Smooth muscle cell (in vitro differentiated cells): ENCODE measurements at regions not wholly inside any gene's neighbourhood (a gene's known extent, or its start where the extent isn't known, plus 50 kb on each side); places are given as distances from the start of the nearest gene placed in this dataset.
A peak's percentile ranks its signal among the peaks of the same experiment; 100 is the strongest.

Experiments
- DNase-seq: peaks from one replicate; lab custom pipeline; 2025; ENCODE audit not compliant: unreplicated experiment; lab: John Stamatoyannopoulos, UW
- H2AFZ ChIP-seq: fragments of 200-600 bp; sonication (generic); 2 replicates; pipeline ENCODE4 v1.6.0; 2016; ENCODE audit warnings: antibody characterized with exemption, low read depth, mild to moderate bottlenecking
- H3F3A ChIP-seq: fragments of 200-600 bp; sonication (generic); 2 replicates; pipeline ENCODE4 v1.6.0; 2017; ENCODE audit warnings: antibody characterized with exemption, low read depth
- H3K27ac ChIP-seq: fragments of 200-600 bp; sonication (generic); 2 replicates; pipeline ENCODE4 v1.5.1; 2016; ENCODE audit warnings: low read depth, mild to moderate bottlenecking
- H3K27me3 ChIP-seq: fragments of 200-600 bp; sonication (generic); 2 replicates; pipeline ENCODE4 v1.6.1; 2016; ENCODE audit warnings: low read depth, mild to moderate bottlenecking
- H3K36me3 ChIP-seq: fragments of 200-600 bp; sonication (generic); 2 replicates; pipeline ENCODE4 v1.5.1; 2016; ENCODE audit warnings: low read depth
- H3K4me1 ChIP-seq: fragments of 200-600 bp; sonication (generic); 2 replicates; pipeline ENCODE4 v1.5.1; 2016; ENCODE audit warnings: low read depth
- H3K4me2 ChIP-seq: fragments of 200-600 bp; sonication (generic); 2 replicates; pipeline ENCODE4 v1.6.0; 2016; ENCODE audit warnings: mild to moderate bottlenecking
- H3K4me3 ChIP-seq: fragments of 200-600 bp; sonication (generic); 2 replicates; pipeline ENCODE4 v1.5.1; 2016; ENCODE audit warnings: mild to moderate bottlenecking
- H3K79me2 ChIP-seq: fragments of 200-600 bp; sonication (generic); 2 replicates; pipeline ENCODE4 v1.6.0; 2016; ENCODE audit warnings: low read depth, mild to moderate bottlenecking
- H3K9ac ChIP-seq: fragments of 200-600 bp; sonication (generic); 2 replicates; pipeline ENCODE4 v1.6.0; 2016; ENCODE audit warnings: low read depth
- H3K9me3 ChIP-seq: fragments of 200-600 bp; sonication (generic); replicated peaks from 2 replicates; pipeline ENCODE4 v1.5.1; 2016; ENCODE audit warnings: low read depth
- H4K20me1 ChIP-seq: fragments of 200-600 bp; sonication (generic); 2 replicates; pipeline ENCODE4 v1.6.0; 2016; ENCODE audit warnings: low read depth
- CTCF ChIP-seq: fragments of 200-600 bp; sonication (generic); IDR thresholded peaks from 2 replicates; pipeline ENCODE4 v1.5.1; 2017; ENCODE audit warnings: borderline replicate concordance, mild to moderate bottlenecking, antibody characterized with exemption; ENCODE audit not compliant: insufficient read depth, poor library complexity, severe bottlenecking
- WGBS: methylation state at CpG from one replicate; pipeline ENCODE4 v1.1.7; 2016; ENCODE audit warnings: low lambda C conversion rate; 5-methylcytosine and 5-hydroxymethylcytosine counted together

GRCh38 chr2:157190151-157190550 lies 67.4 kb upstream of the GALNT5 start:
- TF ChIP-seq CTCF, result no peak
- no peak for DNase-seq
- H3F3A ChIP-seq, result no peaks in the 10 kb centered on the region
- no peak overlapping the region for H2AFZ ChIP-seq
- no peaks in the 10 kb centered on the region for H3K27me3 ChIP-seq
- H3K9me3 ChIP-seq, result no peaks in the 10 kb centered on the region
- H4K20me1 ChIP-seq, result no peaks in the 10 kb centered on the region
- H3K79me2 ChIP-seq, result no peaks in the 10 kb centered on the region
- no peak overlapping the region for H3K27ac ChIP-seq
- H3K4me1 ChIP-seq, result no peaks in the 10 kb centered on the region
- H3K4me3 ChIP-seq, result no peak overlapping the region
- H3K4me2 ChIP-seq, result no peak overlapping the region
- no peak overlapping the region for H3K9ac ChIP-seq
- no peaks in the 10 kb centered on the region for H3K36me3 ChIP-seq
- WGBS, result 61% methylated on average over 4 of the region's 4 CpGs

GRCh38 chr2:157191186-157191585 lies 66.3 kb upstream of the GALNT5 start:
- Histone ChIP-seq H3K27ac (no peak overlapping the region), H3K79me2 (no peaks in the 10 kb centered on the region), H4K20me1 (no peaks in the 10 kb centered on the region), H2AFZ (no peak overlapping the region), H3K4me1 (no peaks in the 10 kb centered on the region), H3K4me3 (no peak overlapping the region), H3K9ac (no peak overlapping the region), H3K4me2 (no peak overlapping the region), H3F3A (no peaks in the 10 kb centered on the region), H3K27me3 (no peaks in the 10 kb centered on the region), H3K36me3 (no peaks in the 10 kb centered on the region), H3K9me3 (no peaks in the 10 kb centered on the region)
- DNase-seq, result no peak
- 96% methylated on average over 2 of the region's 2 CpGs for WGBS
- no peak for TF ChIP-seq CTCF

GRCh38 chr2:157192445-157193423 lies 64.8 kb upstream of the GALNT5 start:
- Histone ChIP-seq H3K79me2 (no peaks in the 10 kb centered on the region), H2AFZ (no peak overlapping the region), H4K20me1 (no peaks in the 10 kb centered on the region), H3K9me3 (no peaks in the 10 kb centered on the region), H3K4me3 (no peak overlapping the region), H3K4me2 (no peak overlapping the region), H3K36me3 (no peaks in the 10 kb centered on the region), H3F3A (no peaks in the 10 kb centered on the region), H3K27ac (no peak overlapping the region), H3K27me3 (no peaks in the 10 kb centered on the region), H3K4me1 (no peaks in the 10 kb centered on the region), H3K9ac (no peak overlapping the region)
- no peak for TF ChIP-seq CTCF
- WGBS, result 92% methylated on average over 8 of the region's 8 CpGs
- no peak for DNase-seq

- H2AFZ ChIP-seq, result peak overlapping the region; percentile 57
- DNase-seq, result no peak
- TF ChIP-seq CTCF, result no peak
- no peak overlapping the region for H3K27ac ChIP-seq
- H3K79me2 ChIP-seq, result no peaks in the 10 kb centered on the region
- H3K9ac ChIP-seq, result no peak overlapping the region
- no peaks in the 10 kb centered on the region for H4K20me1 ChIP-seq
- H3F3A ChIP-seq, result no peaks in the 10 kb centered on the region
- H3K27me3 ChIP-seq, result no peaks in the 10 kb centered on the region
- no peaks in the 10 kb centered on the region for H3K9me3 ChIP-seq
- no peak overlapping the region for H3K4me3 ChIP-seq
- no peaks in the 10 kb centered on the region for H3K36me3 ChIP-seq
- H3K4me1 ChIP-seq, result no peaks in the 10 kb centered on the region
- H3K4me2 ChIP-seq, result no peak overlapping the region
These were observed 64.0 kb upstream of the GALNT5 start for GRCh38 chr2:157193461-157193860.
